HG03060 (cell line): ENCODE measurements at regions not wholly inside any gene's neighbourhood (a gene's known extent, or its start where the extent isn't known, plus 50 kb on each side); places are given as distances from the start of the nearest gene placed in this dataset.

ENCODE experiments used
- ATAC-seq: cut with Tn5 transposase; IDR thresholded peaks from one replicate; pipeline ENCODE4 v1.9.1; 2021; ENCODE audit warnings: low read depth, moderate number of reproducible peaks; ENCODE audit not compliant: unreplicated experiment

GRCh38 chrX:57204306-57204705 lies 67.1 kb upstream of the SPIN2A start:
- no peak for ATAC-seq

- no peak for ATAC-seq
Measured at GRCh38 chrX:57211906-57212305, 74.6 kb upstream of the FAAH2 start.

- no peak for ATAC-seq
Measured at GRCh38 chrX:57227691-57228090, 58.8 kb upstream of the FAAH2 start.

GRCh38 chrX:57232658-57233360 lies 53.7 kb upstream of the FAAH2 start:
- ATAC-seq: peak; percentile 87
